ENCODE measurements at regions not wholly inside any gene's neighbourhood (a gene's known extent, or its start where the extent isn't known, plus 50 kb on each side); places are given as distances from the start of the nearest gene placed in this dataset.

GRCh38 chr7:106185719-106186118 lies 73.6 kb upstream of the SYPL1 start:
- no peak for TF ChIP-seq CTCF (IDR thresholded peaks at IDR 0.05)
- no peak for DNase-seq
- H3K27ac ChIP-seq: no peak overlapping the region
- intact Hi-C loops (cut with DNase I): no loop called here
- 94 to 95% methylated on average over 3 of the region's 3 CpGs for WGBS, 2 donors
- H3K4me3 ChIP-seq: no peak overlapping the region
- H3K4me1 ChIP-seq: no peaks in the 10 kb centered on the region
- H3K36me3 ChIP-seq: no peaks in the 10 kb centered on the region
- H3K9me3 ChIP-seq: no peaks in the 10 kb centered on the region
- H3K27me3 ChIP-seq: no peaks in the 10 kb centered on the region

- no peaks in the 10 kb centered on the region for H3K4me1 ChIP-seq
- H3K9me3 ChIP-seq: no peaks in the 10 kb centered on the region
- TF ChIP-seq POLR2A (IDR thresholded peaks at IDR 0.05) (no peak), POLR2AphosphoS5 (IDR thresholded peaks at IDR 0.05) (no peak), CTCF (IDR thresholded peaks at IDR 0.05) (no peak), EP300 (IDR thresholded peaks at IDR 0.05) (no peak)
- 62 to 87% methylated on average over 3 of the region's 3 CpGs for WGBS, 2 donors
- no peaks in the 10 kb centered on the region for H3K36me3 ChIP-seq
- no peaks in the 10 kb centered on the region for H3K27me3 ChIP-seq
- H3K27ac ChIP-seq: no peak overlapping the region
- H3K4me3 ChIP-seq: no peak overlapping the region
- intact Hi-C loops (cut with DNase I): no loop called here
- DNase-seq: no peak
Observed at GRCh38 chr7:106183952-106184351, 71.8 kb upstream of the SYPL1 start.

GRCh38 chr7:106182904-106183303 lies 70.8 kb upstream of the SYPL1 start:
- Histone ChIP-seq H3K27me3 (no peaks in the 10 kb centered on the region), H3K4me1 (no peaks in the 10 kb centered on the region), H3K36me3 (no peaks in the 10 kb centered on the region), H3K4me3 (no peak overlapping the region), H3K9me3 (no peaks in the 10 kb centered on the region), H3K27ac (no peak overlapping the region)
- intact Hi-C loops (cut with DNase I): no loop called here
- DNase-seq: no peak
- TF ChIP-seq EP300 (IDR thresholded peaks at IDR 0.05) (no peak), POLR2AphosphoS5 (IDR thresholded peaks at IDR 0.05) (no peak), CTCF (IDR thresholded peaks at IDR 0.05) (no peak), POLR2A (IDR thresholded peaks at IDR 0.05) (no peak)
- WGBS, 2 donors: 96 to 97% methylated on average over 1 of the region's 1 CpG

GRCh38 chr7:106181658-106182265 lies 69.7 kb upstream of the SYPL1 start:
- Histone ChIP-seq H3K36me3 (no peaks in the 10 kb centered on the region), H3K27me3 (no peaks in the 10 kb centered on the region), H3K4me1 (peaks cover 0 to 5% (median 2%) of the 10 kb centered on the region in 4 donors), H3K4me3 (no peak overlapping the region), H3K9me3 (no peaks in the 10 kb centered on the region), H3K27ac (no peak overlapping the region)
- WGBS, 2 donors: 76 to 88% methylated on average over 4 of the region's 4 CpGs
- intact Hi-C loops (cut with DNase I): no loop called here
- no peak for DNase-seq
- TF ChIP-seq EP300 (IDR thresholded peaks at IDR 0.05) (no peak), POLR2AphosphoS5 (IDR thresholded peaks at IDR 0.05) (no peak)

GRCh38 chr7:106180721-106181120 lies 68.6 kb upstream of the SYPL1 start:
- no peak for TF ChIP-seq CTCF (IDR thresholded peaks at IDR 0.05)
- no peak for TF ChIP-seq EP300 (IDR thresholded peaks at IDR 0.05)
- no peak for TF ChIP-seq POLR2AphosphoS5 (IDR thresholded peaks at IDR 0.05)
- no peak for TF ChIP-seq POLR2A (IDR thresholded peaks at IDR 0.05)
- Histone ChIP-seq H3K27ac (no peak overlapping the region), H3K27me3 (no peaks in the 10 kb centered on the region), H3K9me3 (no peaks in the 10 kb centered on the region), H3K4me1 (peaks cover 0 to 9% (median 5%) of the 10 kb centered on the region in 4 donors), H3K4me3 (no peak overlapping the region), H3K36me3 (no peaks in the 10 kb centered on the region)
- intact Hi-C loops (cut with DNase I): no loop called here
- DNase-seq: no peak
- WGBS, 2 donors: 84 to 96% methylated on average over 7 of the region's 7 CpGs

Measured in sigmoid colon (tissue), 6 donors.